Parathyroid adenoma (tissue), 2 donors: ENCODE measurements at regions not wholly inside any gene's neighbourhood (a gene's known extent, or its start where the extent isn't known, plus 50 kb on each side); places are given as distances from the start of the nearest gene placed in this dataset.

Experiments used
- H2AFZ ChIP-seq: fragments of 300-600 bp; sonication (generic); one replicate; pipeline ENCODE4 v1.7.0; 2017; ENCODE audit warnings: antibody characterized with exemption, mild to moderate bottlenecking
- H3K27ac ChIP-seq: fragments of 300-600 bp; sonication (generic); one replicate; pipeline ENCODE4 v1.7.0; 2017
- H3K27me3 ChIP-seq: fragments of 300-600 bp; sonication (generic); one replicate; pipeline ENCODE4 v1.7.0; 2017; ENCODE audit warnings: low read length; ENCODE audit not compliant: control insufficient read depth, insufficient read depth
- H3K36me3 ChIP-seq: fragments of 300-600 bp; sonication (generic); one replicate; pipeline ENCODE4 v1.7.0; 2017; ENCODE audit warnings: low read length; ENCODE audit not compliant: control insufficient read depth, insufficient read depth
- H3K4me1 ChIP-seq: fragments of 300-600 bp; sonication (generic); one replicate; pipeline ENCODE4 v1.7.0; 2017; ENCODE audit warnings: control low read depth
- H3K4me2 ChIP-seq: fragments of 300-600 bp; sonication (generic); one replicate; pipeline ENCODE4 v1.7.0; 2017; ENCODE audit warnings: low read length
- H3K4me3 ChIP-seq: fragments of 300-600 bp; sonication (generic); one replicate; pipeline ENCODE4 v1.7.0; 2017; ENCODE audit warnings: low read depth, low read length
- H3K79me2 ChIP-seq: fragments of 300-600 bp; sonication (generic); one replicate; pipeline ENCODE4 v1.7.0; 2017; ENCODE audit warnings: control low read depth
- H3K9ac ChIP-seq: fragments of 300-600 bp; sonication (generic); one replicate; pipeline ENCODE4 v1.7.0; 2017; ENCODE audit warnings: mild to moderate bottlenecking
- H3K9me3 ChIP-seq: fragments of 300-600 bp; sonication (generic); one replicate; pipeline ENCODE4 v1.7.0; 2017; ENCODE audit warnings: low read length; ENCODE audit not compliant: control insufficient read depth
- CTCF ChIP-seq: fragments of 300-600 bp; sonication (generic); IDR thresholded peaks from one replicate; pipeline ENCODE4 v1.7.0; 2017; ENCODE audit warnings: antibody characterized with exemption, mild to moderate bottlenecking
- donor health status: primary hyperparathyroidism.

- H3K27ac ChIP-seq = no peak overlapping the region
- H3K9me3 ChIP-seq = no peaks in the 10 kb centered on the region
- H3K4me1 ChIP-seq = peaks cover 14% of the 10 kb centered on the region
- H3K4me2 ChIP-seq = no peak overlapping the region
- H3K27me3 ChIP-seq = no peaks in the 10 kb centered on the region
- no peak overlapping the region for H3K9ac ChIP-seq
- H3K4me3 ChIP-seq = no peak overlapping the region
- no peak for TF ChIP-seq CTCF
- no peaks in the 10 kb centered on the region for H3K36me3 ChIP-seq
- peak overlapping the region; percentile 57 for H2AFZ ChIP-seq
- H3K79me2 ChIP-seq = no peaks in the 10 kb centered on the region
Observed at GRCh38 chr2:2757764-2758163, 426.7 kb upstream of the MYT1L start.

DNA sequence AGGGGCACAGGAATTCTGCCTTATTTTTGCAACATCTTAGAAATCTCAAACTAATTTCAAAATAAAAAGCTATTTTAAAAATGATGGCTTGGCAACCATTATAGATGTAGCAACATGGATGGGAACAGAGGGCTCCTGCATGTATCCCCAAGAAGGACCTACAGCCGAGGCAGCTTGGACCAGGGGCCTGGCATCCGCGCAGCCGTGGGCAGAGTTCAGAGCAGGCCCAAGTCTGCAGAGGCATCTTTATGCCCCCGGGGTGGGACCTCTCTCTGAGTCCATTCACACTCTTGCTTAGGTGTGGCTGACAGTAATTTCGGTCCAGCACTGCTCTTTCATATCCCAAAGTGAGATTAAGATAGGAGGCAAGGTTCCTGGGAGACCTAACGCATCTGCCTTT is 425.8 kb upstream of the MYT1L start:
- no peak for TF ChIP-seq CTCF
- Histone ChIP-seq H3K36me3 (no peaks in the 10 kb centered on the region), H3K4me1 (peaks cover 7% of the 10 kb centered on the region), H2AFZ (peak overlapping the region; percentile 57), H3K9ac (no peak overlapping the region), H3K4me3 (no peak overlapping the region), H3K4me2 (no peak overlapping the region), H3K27me3 (no peaks in the 10 kb centered on the region), H3K27ac (no peak overlapping the region), H3K79me2 (no peaks in the 10 kb centered on the region), H3K9me3 (no peaks in the 10 kb centered on the region)

DNA sequence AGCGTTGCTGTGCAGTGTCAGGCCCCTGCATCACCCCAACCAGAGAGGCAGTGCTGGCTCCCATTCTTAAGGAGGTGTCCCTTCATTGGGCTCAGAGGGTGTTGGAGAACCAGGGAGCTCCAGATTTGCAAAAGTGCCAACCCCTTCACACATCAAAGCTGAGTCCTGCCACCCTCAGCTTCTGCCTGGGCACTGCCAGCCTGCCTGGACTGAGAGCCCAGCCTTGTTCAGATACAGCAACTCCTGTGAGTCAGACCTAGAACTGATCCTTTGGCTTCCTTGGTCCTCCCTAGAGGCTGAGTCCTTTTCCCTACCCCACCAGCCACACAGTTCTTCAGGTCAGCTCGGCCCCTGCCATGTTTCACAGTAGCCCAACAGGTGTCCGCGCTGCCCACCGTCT is 424.9 kb upstream of the MYT1L start:
- Histone ChIP-seq H3K27me3 (no peaks in the 10 kb centered on the region), H3K4me2 (no peak overlapping the region), H3K4me3 (no peak overlapping the region), H3K36me3 (no peaks in the 10 kb centered on the region), H3K9me3 (no peaks in the 10 kb centered on the region), H2AFZ (no peak overlapping the region), H3K79me2 (no peaks in the 10 kb centered on the region), H3K4me1 (peaks cover 7% of the 10 kb centered on the region), H3K9ac (no peak overlapping the region), H3K27ac (no peak overlapping the region)
- no peak for TF ChIP-seq CTCF

- Histone ChIP-seq H3K4me3 (no peak overlapping the region), H3K4me1 (peaks cover 7% of the 10 kb centered on the region), H2AFZ (no peak overlapping the region), H3K27me3 (no peaks in the 10 kb centered on the region), H3K4me2 (no peak overlapping the region), H3K9ac (no peak overlapping the region), H3K27ac (no peak overlapping the region), H3K36me3 (no peaks in the 10 kb centered on the region), H3K9me3 (no peaks in the 10 kb centered on the region), H3K79me2 (no peaks in the 10 kb centered on the region)
- no peak for TF ChIP-seq CTCF
Observed at GRCh38 chr2:2754940-2755339, 423.9 kb upstream of the MYT1L start.

DNA sequence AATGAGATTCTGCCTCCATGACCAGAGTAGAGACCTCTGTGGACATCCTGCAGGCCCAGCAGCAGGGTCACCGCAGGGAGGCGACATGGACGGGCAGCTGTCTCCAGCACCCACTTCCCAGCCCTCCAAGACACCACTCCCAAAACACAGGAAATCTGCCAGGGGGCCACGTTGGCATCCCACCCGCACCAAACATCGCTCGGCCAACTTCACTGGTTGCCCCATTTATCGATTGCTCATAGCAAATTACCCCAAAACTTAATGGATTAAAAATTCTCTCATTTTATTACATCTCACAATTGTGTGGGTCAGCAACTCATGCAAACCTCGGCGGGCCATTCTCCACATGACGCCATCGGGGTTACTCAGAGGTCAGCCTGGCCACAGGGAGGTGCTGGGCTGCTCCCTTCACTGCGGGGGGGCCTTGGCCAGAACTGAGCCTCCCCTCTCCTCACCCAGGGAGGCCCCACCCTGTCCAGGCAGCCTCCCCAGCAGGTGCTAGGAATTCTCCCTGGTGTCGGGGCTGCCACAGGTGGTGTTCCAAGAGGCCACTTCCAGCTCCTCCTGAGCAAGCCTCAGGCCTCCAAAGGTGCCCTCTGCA is 420.7 kb upstream of the MYT1L start:
- H3K79me2 ChIP-seq = no peaks in the 10 kb centered on the region
- H3K4me3 ChIP-seq = no peak overlapping the region
- no peaks in the 10 kb centered on the region for H3K9me3 ChIP-seq
- no peak overlapping the region for H3K4me2 ChIP-seq
- H3K4me1 ChIP-seq = peaks cover under 1% of the 10 kb centered on the region
- H3K36me3 ChIP-seq = no peaks in the 10 kb centered on the region
- H3K27ac ChIP-seq = no peak overlapping the region
- H2AFZ ChIP-seq = no peak overlapping the region
- TF ChIP-seq CTCF = no peak
- no peaks in the 10 kb centered on the region for H3K27me3 ChIP-seq
- no peak overlapping the region for H3K9ac ChIP-seq
